ENCODE measurements at regions not wholly inside any gene's neighbourhood (a gene's known extent, or its start where the extent isn't known, plus 50 kb on each side); places are given as distances from the start of the nearest gene placed in this dataset.
"Not testable (repeated sequence)": the region's sequence is repeated elsewhere in the genome, so short reads cannot be mapped to it uniquely, and the experiment has no call there.

- Mint-ChIP-seq H3K4me1 (no peaks in the 10 kb centered on the region), H3K27me3 (no peaks in the 10 kb centered on the region), H3K4me3 (no peak overlapping the region), H3K36me3 (ENCODE audit: low read depth) (no peaks in the 10 kb centered on the region), H3K27ac (no peak overlapping the region), H3K9me3 (ENCODE audit: low read depth) (peaks cover 9% of the 10 kb centered on the region)
- ChIA-PET POLR2A (no interaction called here), CTCF (interaction anchor here (0.7 kb wide), 1 partner anchor 349 kb away, joined by 3 read pairs; no protein-coding TSS in a partner anchor)
- intact Hi-C loops (cut with DNase I, micrococcal nuclease), result no loop called here
- ATAC-seq, result no peak
- DNase-seq, result no peak
These were observed 295.5 kb downstream of the SLC7A11 start for GRCh38 chr4:137946453-137947174.

GRCh38 chr4:137942815-137943214 lies 299.3 kb downstream of the SLC7A11 start:
- POLR2A ChIA-PET; H3K4me1 Mint-ChIP-seq; DNase-seq; CTCF ChIA-PET; H3K36me3 Mint-ChIP-seq (ENCODE audit: low read depth); H3K27ac Mint-ChIP-seq; H3K27me3 Mint-ChIP-seq; H3K4me3 Mint-ChIP-seq; ATAC-seq; intact Hi-C loops (cut with DNase I, micrococcal nuclease): not testable (repeated sequence)
- H3K9me3 Mint-ChIP-seq (ENCODE audit: low read depth), result peaks cover 23% of the 10 kb centered on the region

- DNase-seq; H3K27ac Mint-ChIP-seq; H3K4me1 Mint-ChIP-seq; H3K4me3 Mint-ChIP-seq; CTCF ChIA-PET; POLR2A ChIA-PET; H3K27me3 Mint-ChIP-seq; H3K36me3 Mint-ChIP-seq (ENCODE audit: low read depth); intact Hi-C loops (cut with DNase I, micrococcal nuclease); ATAC-seq: not testable (repeated sequence)
- H3K9me3 Mint-ChIP-seq (ENCODE audit: low read depth), result peaks cover 24% of the 10 kb centered on the region
These were observed 300.1 kb downstream of the SLC7A11 start for GRCh38 chr4:137942015-137942515.

GRCh38 chr4:137934911-137935310 lies 307.2 kb downstream of the SLC7A11 start:
- Mint-ChIP-seq H3K27me3 (no peaks in the 10 kb centered on the region), H3K4me3 (no peak overlapping the region), H3K9me3 (ENCODE audit: low read depth) (peaks cover 6% of the 10 kb centered on the region), H3K27ac (no peak overlapping the region), H3K4me1 (no peaks in the 10 kb centered on the region), H3K36me3 (ENCODE audit: low read depth) (no peaks in the 10 kb centered on the region)
- CTCF ChIA-PET, result interaction anchor here (0.6 to 0.8 kb wide), 2 partner anchors 155 to 360 kb away, joined by 3 read pairs; no protein-coding TSS in a partner anchor
- no peak for ATAC-seq
- DNase-seq, result no peak
- POLR2A ChIA-PET, result no interaction called here
- intact Hi-C loops (cut with DNase I, micrococcal nuclease), result no loop called here

GRCh38 chr4:137934046-137934445 lies 308.1 kb downstream of the SLC7A11 start:
- Mint-ChIP-seq H3K27me3 (no peaks in the 10 kb centered on the region), H3K36me3 (ENCODE audit: low read depth) (no peaks in the 10 kb centered on the region), H3K4me1 (no peaks in the 10 kb centered on the region), H3K9me3 (ENCODE audit: low read depth) (peaks cover 3% of the 10 kb centered on the region), H3K27ac (no peak overlapping the region), H3K4me3 (no peak overlapping the region)
- intact Hi-C loops (cut with DNase I, micrococcal nuclease), result no loop called here
- CTCF ChIA-PET, result no interaction called here
- ATAC-seq (no peak), DNase-seq (no peak)
- POLR2A ChIA-PET, result no interaction called here

GRCh38 chr4:137927972-137928371 lies 314.2 kb downstream of the SLC7A11 start:
- DNase-seq (no peak), ATAC-seq (no peak)
- Mint-ChIP-seq H3K4me3 (no peak overlapping the region), H3K36me3 (ENCODE audit: low read depth) (no peaks in the 10 kb centered on the region), H3K9me3 (ENCODE audit: low read depth) (no peaks in the 10 kb centered on the region), H3K27ac (no peak overlapping the region), H3K4me1 (no peaks in the 10 kb centered on the region), H3K27me3 (no peaks in the 10 kb centered on the region)
- intact Hi-C loops (cut with DNase I, micrococcal nuclease), result no loop called here
- CTCF ChIA-PET, result no interaction called here
- POLR2A ChIA-PET, result no interaction called here

- peaks cover 3% of the 10 kb centered on the region for H3K9me3 Mint-ChIP-seq (ENCODE audit: low read depth)
- ATAC-seq (no peak), DNase-seq (no peak)
- H3K27me3 Mint-ChIP-seq, result no peaks in the 10 kb centered on the region
- CTCF ChIA-PET, result no interaction called here
- no peaks in the 10 kb centered on the region for H3K36me3 Mint-ChIP-seq (ENCODE audit: low read depth)
- no peak overlapping the region for H3K27ac Mint-ChIP-seq
- H3K4me3 Mint-ChIP-seq, result no peak overlapping the region
- no peaks in the 10 kb centered on the region for H3K4me1 Mint-ChIP-seq
- POLR2A ChIA-PET, result no interaction called here
- intact Hi-C loops (cut with DNase I, micrococcal nuclease), result no loop called here
These were observed 318.7 kb downstream of the SLC7A11 start for GRCh38 chr4:137923494-137923893.

GRCh38 chr4:137922721-137923120 lies 319.4 kb downstream of the SLC7A11 start:
- no peak overlapping the region for H3K4me3 Mint-ChIP-seq
- H3K27me3 Mint-ChIP-seq, result no peaks in the 10 kb centered on the region
- H3K4me1 Mint-ChIP-seq, result no peaks in the 10 kb centered on the region
- no peak overlapping the region for H3K27ac Mint-ChIP-seq
- no peaks in the 10 kb centered on the region for H3K36me3 Mint-ChIP-seq (ENCODE audit: low read depth)
- intact Hi-C loops (cut with DNase I, micrococcal nuclease), result no loop called here
- peaks cover 3% of the 10 kb centered on the region for H3K9me3 Mint-ChIP-seq (ENCODE audit: low read depth)
- ATAC-seq, result no peak
- DNase-seq, result no peak
- CTCF ChIA-PET, result interaction anchor here (0.5 kb wide), 1 partner anchor 616 kb away, joined by 3 read pairs; no protein-coding TSS in a partner anchor
- POLR2A ChIA-PET, result no interaction called here

GRCh38 chr4:137909529-137910309 lies 332.4 kb downstream of the SLC7A11 start:
- Mint-ChIP-seq H3K27ac (no peak overlapping the region), H3K36me3 (ENCODE audit: low read depth) (no peaks in the 10 kb centered on the region), H3K27me3 (no peaks in the 10 kb centered on the region), H3K4me1 (no peaks in the 10 kb centered on the region), H3K4me3 (no peak overlapping the region), H3K9me3 (ENCODE audit: low read depth) (no peaks in the 10 kb centered on the region)
- intact Hi-C loops (cut with DNase I, micrococcal nuclease), result no loop called here
- POLR2A ChIA-PET, result no interaction called here
- DNase-seq (no peak), ATAC-seq (no peak)
- CTCF ChIA-PET, result no interaction called here

- intact Hi-C loops (cut with DNase I, micrococcal nuclease), result no loop called here
- no peak for DNase-seq
- Mint-ChIP-seq H3K27ac (no peak overlapping the region), H3K36me3 (ENCODE audit: low read depth) (no peaks in the 10 kb centered on the region), H3K4me3 (no peak overlapping the region), H3K9me3 (ENCODE audit: low read depth) (no peaks in the 10 kb centered on the region), H3K27me3 (no peaks in the 10 kb centered on the region), H3K4me1 (no peaks in the 10 kb centered on the region)
- POLR2A ChIA-PET, result no interaction called here
- no peak for ATAC-seq
- CTCF ChIA-PET, result no interaction called here
These were observed 336.2 kb downstream of the SLC7A11 start for GRCh38 chr4:137905930-137906329.

GRCh38 chr4:137901114-137901513 lies 341.0 kb downstream of the SLC7A11 start:
- Mint-ChIP-seq H3K9me3 (ENCODE audit: low read depth) (no peaks in the 10 kb centered on the region), H3K27me3 (no peaks in the 10 kb centered on the region), H3K4me3 (no peak overlapping the region), H3K27ac (no peak overlapping the region), H3K4me1 (no peaks in the 10 kb centered on the region), H3K36me3 (ENCODE audit: low read depth) (no peaks in the 10 kb centered on the region)
- CTCF ChIA-PET, result no interaction called here
- POLR2A ChIA-PET, result no interaction called here
- DNase-seq, result no peak
- no peak for ATAC-seq
- intact Hi-C loops (cut with DNase I, micrococcal nuclease), result no loop called here

- intact Hi-C loops (cut with DNase I, micrococcal nuclease), result no loop called here
- Mint-ChIP-seq H3K27ac (no peak overlapping the region), H3K9me3 (ENCODE audit: low read depth) (no peaks in the 10 kb centered on the region), H3K4me1 (no peaks in the 10 kb centered on the region), H3K27me3 (no peaks in the 10 kb centered on the region), H3K36me3 (ENCODE audit: low read depth) (no peaks in the 10 kb centered on the region), H3K4me3 (no peak overlapping the region)
- ATAC-seq (no peak), DNase-seq (no peak)
- ChIA-PET CTCF (no interaction called here), POLR2A (no interaction called here)
These were observed 345.9 kb downstream of the SLC7A11 start for GRCh38 chr4:137896221-137896737.

All from activated CD4-positive, alpha-beta T cell treated with anti-CD3 and anti-CD28 coated beads for 36 hours (primary cell).